HCT116 (cell line): ENCODE measurements at regions not wholly inside any gene's neighbourhood (a gene's known extent, or its start where the extent isn't known, plus 50 kb on each side); places are given as distances from the start of the nearest gene placed in this dataset.

ENCODE experiments used
- ATAC-seq: fragments of 200-7000 bp; cut with Tn5 transposase; 2 replicates; pipeline ENCODE4 v1.9.1; 2020; ENCODE audit warnings: mild to moderate bottlenecking, moderate library complexity
- BruUV-seq: library from RNA; stranded (reverse); fragments of 400-500 nt; replicated peaks from 2 replicates; lab custom pipeline; 2021; lab: Mats Ljungman, UMichigan
- CTCF ChIA-PET: fragments of 300-600 bp; sonication (Branson Sonifier 250); formaldehyde crosslinking; loops from one replicate; lab custom pipeline; 2021; ENCODE audit warnings: antibody characterized with exemption; lab: Charles Lee
- POLR2A ChIA-PET: fragments of 300-600, 350-600 bp; sonication (Branson Sonifier 250); formaldehyde crosslinking; loops from one replicate; lab custom pipeline; 2021; ENCODE audit warnings: antibody characterized with exemption; lab: Charles Lee
- RAD21 ChIA-PET, 2 experiments: fragments of 300-600 bp; sonication (Branson Sonifier 250); formaldehyde crosslinking; loops; one replicate each; lab custom pipeline; 2023; ENCODE audit warnings: low total read pairs in 2 of 2; ENCODE audit not compliant: uncharacterized antibody in 2 of 2, unreplicated experiment in 2 of 2, low non-redundant PET in 1 of 2; lab: Charles Lee
- DNase-seq: peaks from one replicate; pipeline ENCODE4 v3.0.0-alpha.2; 2010; ENCODE audit warnings: low read depth, low spot score
- H2AFZ ChIP-seq: fragments of 200-600 bp; shearing (Covaris generic), sonication (generic); 2 replicates; pipeline ENCODE4 v1.6.1; 2017; ENCODE audit warnings: low read depth, mixed run types, mixed read lengths, antibody characterized with exemption, low read length; ENCODE audit not compliant: poor library complexity, severe bottlenecking
- H3K27ac ChIP-seq: 2 replicates; pipeline ENCODE4 v1.5.1; 2012; ENCODE audit warnings: low read depth, low read length
- H3K27me3 ChIP-seq: fragments of 200-600 bp; sonication (generic); 2 replicates; pipeline ENCODE4 v1.6.1; 2016; ENCODE audit warnings: mixed run types, low read length, mixed read lengths; ENCODE audit not compliant: insufficient read depth
- H3K36me3 ChIP-seq, 2 experiments: fragments of 200-500 bp in 1 of 2; fragments of 200-600 bp in 1 of 2; sonication (Bioruptor generic) in 1 of 2; sonication (generic) in 1 of 2; 2 replicates each; pipeline versions ENCODE4 v1.5.1 to v1.6.1; 2014 to 2016; ENCODE audit warnings: low read length in 2 of 2, inconsistent platforms in 1 of 2, mixed read lengths in 1 of 2, mixed run types in 1 of 2; ENCODE audit not compliant: insufficient read depth in 2 of 2, control insufficient read depth in 1 of 2
- H3K4me1 ChIP-seq, 2 experiments: fragments of 200-600 bp in 1 of 2; sonication (generic) in 1 of 2; 2 replicates each; pipeline versions ENCODE4 v1.5.1 to v1.6.1; 2012 to 2017; ENCODE audit warnings: low read length in 2 of 2, inconsistent platforms in 1 of 2, mild to moderate bottlenecking in 1 of 2, mixed read lengths in 1 of 2, mixed run types in 1 of 2, moderate library complexity in 1 of 2; ENCODE audit not compliant: insufficient read depth in 2 of 2, control insufficient read depth in 1 of 2
- H3K4me2 ChIP-seq: fragments of 200-600 bp; sonication (generic); 2 replicates; pipeline ENCODE4 v1.6.1; 2017; ENCODE audit warnings: mixed run types, low read length, mixed read lengths
- H3K4me3 ChIP-seq, 2 experiments: fragments of 200-600 bp in 1 of 2; sonication (generic) in 1 of 2; replicated peaks in 1 of 2; 2 replicates each; pipeline ENCODE4 v1.5.1; 2011 to 2016; ENCODE audit warnings: low read length in 2 of 2, control low read depth in 1 of 2, low read depth in 1 of 2, mild to moderate bottlenecking in 1 of 2, mixed read lengths in 1 of 2, mixed run types in 1 of 2
- H3K79me2 ChIP-seq: fragments of 200-600 bp; sonication (generic); 2 replicates; pipeline ENCODE4 v1.6.1; 2017; ENCODE audit warnings: mild to moderate bottlenecking, mixed run types, low read length, moderate library complexity, mixed read lengths; ENCODE audit not compliant: insufficient read depth
- H3K9ac ChIP-seq: fragments of 200-600 bp; sonication (generic); 2 replicates; pipeline ENCODE4 v1.6.1; 2016; ENCODE audit warnings: low read length, mixed read lengths
- H3K9me2 ChIP-seq: fragments of 200-600 bp; sonication (generic), shearing (Covaris generic); 2 replicates; pipeline ENCODE4 v1.6.1; 2017; ENCODE audit warnings: mixed run types, mild to moderate bottlenecking, moderate library complexity; ENCODE audit not compliant: insufficient read depth
- H3K9me3 ChIP-seq, 2 experiments: fragments of 200-500 bp in 1 of 2; fragments of 200-600 bp in 1 of 2; sonication (Bioruptor generic) in 1 of 2; sonication (generic) in 1 of 2; 2 replicates each; pipeline ENCODE4 v1.6.1; 2014 to 2017; ENCODE audit warnings: low read length in 2 of 2, mixed read lengths in 2 of 2, inconsistent platforms in 1 of 2, low read depth in 1 of 2, mild to moderate bottlenecking in 1 of 2, mixed run types in 1 of 2, moderate library complexity in 1 of 2; ENCODE audit not compliant: control insufficient read depth in 1 of 2, insufficient read depth in 1 of 2
- H4K20me1 ChIP-seq: fragments of 200-600 bp; sonication (generic), shearing (Covaris generic); 2 replicates; pipeline ENCODE4 v1.6.1; 2017; ENCODE audit warnings: mixed run types, mild to moderate bottlenecking, moderate library complexity; ENCODE audit not compliant: insufficient read depth
- ATF3 ChIP-seq: IDR thresholded peaks from 2 replicates; pipeline ENCODE4 v1.6.1; 2012
- CBX3 ChIP-seq: IDR thresholded peaks from 2 replicates; pipeline ENCODE4 v1.6.1; 2012; ENCODE audit warnings: low read depth
- CTCF ChIP-seq, 3 experiments: fragments of 200-600 bp in 1 of 3; sonication (generic) in 1 of 3; IDR thresholded peaks in 2 of 3; conservative IDR thresholded peaks in 1 of 3; 2 replicates each; pipeline ENCODE4 v1.5.1; 2012 to 2017; ENCODE audit warnings: low read depth in 2 of 3, low read length in 2 of 3, antibody characterized with exemption in 1 of 3, borderline replicate concordance in 1 of 3, control low read depth in 1 of 3, mild to moderate bottlenecking in 1 of 3, mixed read lengths in 1 of 3, mixed run types in 1 of 3, moderate library complexity in 1 of 3; ENCODE audit not compliant: insufficient read depth in 1 of 3
- EGR1 ChIP-seq: IDR thresholded peaks from 2 replicates; pipeline ENCODE4 v1.6.1; 2012; ENCODE audit warnings: low read depth
- ELF1 ChIP-seq: IDR thresholded peaks from 2 replicates; pipeline ENCODE4 v1.6.1; 2012; ENCODE audit warnings: low read depth, borderline replicate concordance
- EZH2 ChIP-seq: fragments of 200-600 bp; sonication (generic); IDR thresholded peaks from 2 replicates; pipeline ENCODE4 v1.6.1; 2017; ENCODE audit warnings: antibody characterized with exemption, mixed run types
- EZH2phosphoT487 ChIP-seq: fragments of 200-600 bp; IDR thresholded peaks from 2 replicates; pipeline ENCODE4 v1.6.1; 2018; ENCODE audit warnings: antibody characterized with exemption, borderline replicate concordance
- FOSL1 ChIP-seq: IDR thresholded peaks from 2 replicates; pipeline ENCODE4 v1.6.1; 2012; ENCODE audit warnings: low read depth
- MAX ChIP-seq: IDR thresholded peaks from 2 replicates; pipeline ENCODE4 v1.6.1; 2012
- POLR2A ChIP-seq: IDR thresholded peaks from 2 replicates; pipeline ENCODE4 v1.7.0; 2011; ENCODE audit warnings: borderline replicate concordance; ENCODE audit not compliant: insufficient read depth, insufficient read length; ENCODE audit errors: extremely low read depth
- POLR2AphosphoS5 ChIP-seq: IDR thresholded peaks from 2 replicates; pipeline ENCODE4 v1.6.1; 2011; ENCODE audit warnings: mild to moderate bottlenecking, low read depth, low read length, moderate library complexity
- RAD21 ChIP-seq: IDR thresholded peaks from 2 replicates; pipeline ENCODE4 v1.6.1; 2012; ENCODE audit warnings: low read depth, mild to moderate bottlenecking
- REST ChIP-seq: IDR thresholded peaks from 2 replicates; pipeline ENCODE4 v1.6.1; 2012; ENCODE audit warnings: low read depth
- SIN3A ChIP-seq: IDR thresholded peaks from 2 replicates; pipeline ENCODE4 v1.6.1; 2012; ENCODE audit warnings: low read depth
- SP1 ChIP-seq: IDR thresholded peaks from 2 replicates; pipeline ENCODE4 v1.6.1; 2012; ENCODE audit warnings: low read depth
- SRF ChIP-seq: IDR thresholded peaks from 2 replicates; pipeline ENCODE4 v1.6.1; 2012; ENCODE audit warnings: low read depth
- YY1 ChIP-seq: IDR thresholded peaks from 2 replicates; pipeline ENCODE4 v1.6.1; 2011; ENCODE audit warnings: low read length, low read depth, moderate library complexity, mild to moderate bottlenecking; ENCODE audit not compliant: insufficient replicate concordance; ENCODE audit errors: extremely low read depth
- ZBTB33 ChIP-seq: IDR thresholded peaks from 2 replicates; pipeline ENCODE4 v1.6.1; 2011; ENCODE audit warnings: mild to moderate bottlenecking, low read length, moderate library complexity; ENCODE audit not compliant: insufficient replicate concordance; ENCODE audit errors: extremely low read depth
- ZFX ChIP-seq: fragments of 450-650 bp; IDR thresholded peaks from 2 replicates; pipeline ENCODE4 v1.6.1; 2017
- ZNF274 ChIP-seq: fragments of 200-500 bp; sonication (Bioruptor generic); IDR thresholded peaks from 2 replicates; pipeline ENCODE4 v1.6.1; 2014; ENCODE audit warnings: mild to moderate bottlenecking, low read depth, low read length, inconsistent platforms
- intact Hi-C: fragments of 100-400 bp; cut with micrococcal nuclease; formaldehyde crosslinking; loops from 2 replicates; pipeline ENCODE4 v1.10.0; 2022

- intact Hi-C loops, result no loop called here
- no TSS peak for BruUV-seq
- Histone ChIP-seq H3K9ac (no peak overlapping the region), H2AFZ (no peak overlapping the region), H3K36me3 (no peaks in the 10 kb centered on the region), H3K9me2 (no peaks in the 10 kb centered on the region), H3K4me1 (no peaks in the 10 kb centered on the region), H3K4me2 (no peak overlapping the region), H3K9me3 (peaks cover 10 to 12% of the 10 kb centered on the region in 2 experiments; a peak in 2 of 4 replicates), H3K27ac (no peak overlapping the region), H3K4me3 (no peak overlapping the region), H3K27me3 (no peaks in the 10 kb centered on the region), H3K79me2 (no peaks in the 10 kb centered on the region), H4K20me1 (no peaks in the 10 kb centered on the region)
- ATAC-seq (no peak), DNase-seq (no peak)
- TF ChIP-seq ZNF274 (no peak), EZH2 (no peak), SP1 (no peak), RAD21 (no peak), ZFX (no peak), EZH2phosphoT487 (no peak), POLR2AphosphoS5 (no peak), ZBTB33 (no peak), EGR1 (no peak), ELF1 (no peak), POLR2A (no peak), REST (no peak), SRF (no peak), ATF3 (no peak), MAX (no peak), CBX3 (no peak), CTCF (IDR thresholded peaks at IDR 0.05 in 2 of 3, conservative IDR thresholded peaks at IDR 0.05 in 1 of 3; ENCODE audit: borderline replicate concordance in 1 of 3, insufficient read depth in 1 of 3, low read depth in 2 of 3, low read length in 2 of 3) (no peak), FOSL1 (no peak), SIN3A (no peak), YY1 (no peak)
- ChIA-PET CTCF (no interaction called here), RAD21 (no interaction called here), POLR2A (no interaction called here)
These were observed 1838.2 kb upstream of the PRR20A start for GRCh38 chr13:55302568-55302967.
